ENCODE measurements at regions not wholly inside any gene's neighbourhood (a gene's known extent, or its start where the extent isn't known, plus 50 kb on each side); places are given as distances from the start of the nearest gene placed in this dataset.

GRCh38 chr15:95019907-95020306, 788.5 kb downstream of the MCTP2 start:
- Histone ChIP-seq H3K4me2 (ENCODE audit: low read length) (no peak overlapping the region), H3K79me2 (ENCODE audit: insufficient read depth, low read length) (no peaks in the 10 kb centered on the region), H3K36me3 (ENCODE audit: insufficient read depth, low read length) (no peaks in the 10 kb centered on the region)

GRCh38 chr15:95021816-95022215, 790.5 kb downstream of the MCTP2 start:
- Histone ChIP-seq H3K9me2 (ENCODE audit: low read depth, low read length) (no peaks in the 10 kb centered on the region), H3K4me2 (ENCODE audit: low read length) (no peak overlapping the region), H2AFZ (ENCODE audit: low read length) (no peak overlapping the region), H3K27ac (ENCODE audit: low read depth, low read length, poor library complexity, severe bottlenecking) (no peak overlapping the region), H3K27me3 (ENCODE audit: insufficient read depth, low read length) (no peaks in the 10 kb centered on the region), H3K36me3 (ENCODE audit: insufficient read depth, low read length) (no peaks in the 10 kb centered on the region), H3F3A (ENCODE audit: insufficient read depth, low read length) (no peaks in the 10 kb centered on the region), H3K9me3 (ENCODE audit: low read length) (no peaks in the 10 kb centered on the region), H4K20me1 (ENCODE audit: insufficient read depth, low read length) (no peaks in the 10 kb centered on the region), H3K4me3 (ENCODE audit: low read depth, low read length, poor library complexity, severe bottlenecking) (no peak overlapping the region), H3K9ac (ENCODE audit: low read length) (no peak overlapping the region), H3K79me2 (ENCODE audit: insufficient read depth, low read length) (no peaks in the 10 kb centered on the region), H3K4me1 (ENCODE audit: insufficient read depth, low read length, severe bottlenecking) (no peaks in the 10 kb centered on the region)
- TF ChIP-seq EZH2 (IDR thresholded peaks at IDR 0.05; ENCODE audit: borderline replicate concordance, low read length), result no peak
- TF ChIP-seq CTCF (IDR thresholded peaks at IDR 0.05; ENCODE audit: low read length), result no peak

More at GRCh38 chr15:95019907-95020306, 788.5 kb downstream of the MCTP2 start:
- TF ChIP-seq EZH2 (IDR thresholded peaks at IDR 0.05; ENCODE audit: borderline replicate concordance, low read length), result no peak
- no peak for TF ChIP-seq CTCF (IDR thresholded peaks at IDR 0.05; ENCODE audit: low read length)
- no peaks in the 10 kb centered on the region for H3F3A ChIP-seq (ENCODE audit: insufficient read depth, low read length)
- no peak overlapping the region for H3K4me3 ChIP-seq (ENCODE audit: low read depth, low read length, poor library complexity, severe bottlenecking)
- H3K27me3 ChIP-seq (ENCODE audit: insufficient read depth, low read length), result no peaks in the 10 kb centered on the region
- H4K20me1 ChIP-seq (ENCODE audit: insufficient read depth, low read length), result no peaks in the 10 kb centered on the region
- no peaks in the 10 kb centered on the region for H3K4me1 ChIP-seq (ENCODE audit: insufficient read depth, low read length, severe bottlenecking)
- H3K9me3 ChIP-seq (ENCODE audit: low read length), result no peaks in the 10 kb centered on the region
- no peak overlapping the region for H3K9ac ChIP-seq (ENCODE audit: low read length)
- H3K9me2 ChIP-seq (ENCODE audit: low read depth, low read length), result no peaks in the 10 kb centered on the region
- no peak overlapping the region for H3K27ac ChIP-seq (ENCODE audit: low read depth, low read length, poor library complexity, severe bottlenecking)
- no peak overlapping the region for H2AFZ ChIP-seq (ENCODE audit: low read length)

- Histone ChIP-seq H3K4me1 (ENCODE audit: insufficient read depth, low read length, severe bottlenecking) (no peaks in the 10 kb centered on the region), H3K27ac (ENCODE audit: low read depth, low read length, poor library complexity, severe bottlenecking) (no peak overlapping the region), H3K4me3 (ENCODE audit: low read depth, low read length, poor library complexity, severe bottlenecking) (no peak overlapping the region), H3K9me3 (ENCODE audit: low read length) (no peaks in the 10 kb centered on the region), H3K36me3 (ENCODE audit: insufficient read depth, low read length) (no peaks in the 10 kb centered on the region), H3F3A (ENCODE audit: insufficient read depth, low read length) (no peaks in the 10 kb centered on the region), H4K20me1 (ENCODE audit: insufficient read depth, low read length) (no peaks in the 10 kb centered on the region), H3K27me3 (ENCODE audit: insufficient read depth, low read length) (no peaks in the 10 kb centered on the region), H3K79me2 (ENCODE audit: insufficient read depth, low read length) (no peaks in the 10 kb centered on the region), H2AFZ (ENCODE audit: low read length) (no peak overlapping the region), H3K9ac (ENCODE audit: low read length) (no peak overlapping the region), H3K9me2 (ENCODE audit: low read depth, low read length) (no peaks in the 10 kb centered on the region), H3K4me2 (ENCODE audit: low read length) (no peak overlapping the region)
- TF ChIP-seq EZH2 (IDR thresholded peaks at IDR 0.05; ENCODE audit: borderline replicate concordance, low read length), result no peak
- peak; percentile 55 for TF ChIP-seq CTCF (IDR thresholded peaks at IDR 0.05; ENCODE audit: low read length)
Measured at GRCh38 chr15:95024351-95024750, 793.0 kb downstream of the MCTP2 start.
